HG03159 (cell line): ENCODE measurements at regions not wholly inside any gene's neighbourhood (a gene's known extent, or its start where the extent isn't known, plus 50 kb on each side); places are given as distances from the start of the nearest gene placed in this dataset.
"Not testable (repeated sequence)": the region's sequence is repeated elsewhere in the genome, so short reads cannot be mapped to it uniquely, and the experiment has no call there.

Experiments used
- ATAC-seq: cut with Tn5 transposase; IDR thresholded peaks from one replicate; pipeline ENCODE4 v1.9.1; 2021; ENCODE audit warnings: mild to moderate bottlenecking, moderate library complexity; ENCODE audit not compliant: unreplicated experiment

DNA sequence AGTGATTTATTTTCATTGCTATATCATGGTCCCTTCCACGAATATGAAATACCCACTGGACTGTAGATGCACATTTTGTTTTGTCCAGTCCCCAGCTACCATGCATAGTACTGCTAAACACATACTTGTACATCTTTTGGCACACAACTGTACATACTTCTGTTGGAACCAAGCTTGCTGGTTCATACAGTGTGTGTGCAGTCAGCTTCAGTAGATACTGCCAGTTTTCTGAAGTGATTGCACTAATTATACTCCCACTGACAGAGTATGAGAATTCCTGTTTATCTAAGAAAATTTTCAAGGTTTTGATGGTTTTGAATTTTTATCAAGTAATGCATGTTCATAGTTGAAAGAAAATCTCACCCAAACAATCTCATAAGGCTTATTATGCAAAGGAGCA is 100.7 kb upstream of the LMCD1 start:
- no peak for ATAC-seq

DNA sequence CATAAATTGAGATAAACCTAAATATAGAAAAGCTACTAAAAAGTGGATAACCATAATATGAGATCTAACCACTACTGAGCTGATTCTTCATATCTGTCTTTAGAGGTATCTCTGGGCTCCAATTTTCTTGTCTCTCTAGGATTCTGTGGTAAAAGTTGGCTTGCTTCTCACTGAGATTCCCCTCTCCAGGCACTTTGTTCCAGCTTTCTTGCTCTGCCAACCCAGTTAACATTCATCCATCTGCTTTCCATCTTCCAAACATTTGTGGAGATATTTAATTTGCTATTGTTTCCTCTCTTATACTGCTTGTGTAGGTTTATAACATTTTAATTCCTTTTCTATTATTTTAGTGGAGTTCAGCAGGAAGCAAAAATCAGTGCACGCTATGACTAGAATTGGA is 97.6 kb upstream of the LMCD1 start:
- no peak for ATAC-seq

DNA sequence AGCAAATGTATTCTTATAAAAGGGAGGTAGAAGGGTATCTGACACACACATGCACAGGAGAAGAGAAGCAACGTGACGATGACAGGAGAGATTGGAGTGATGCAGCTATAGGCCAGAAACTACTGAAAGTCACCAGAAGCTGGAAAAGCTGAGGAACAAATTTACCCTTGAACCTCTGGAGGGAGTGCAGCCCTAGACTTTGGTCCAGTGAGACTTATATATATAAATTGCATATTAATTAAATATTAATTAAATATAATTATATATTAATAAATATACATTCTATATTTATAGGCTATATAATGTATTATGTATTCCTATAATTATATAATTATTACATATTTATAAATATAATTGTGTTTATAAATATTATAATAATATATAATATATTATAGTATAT is 96.5 kb upstream of the LMCD1 start:
- no peak for ATAC-seq

DNA sequence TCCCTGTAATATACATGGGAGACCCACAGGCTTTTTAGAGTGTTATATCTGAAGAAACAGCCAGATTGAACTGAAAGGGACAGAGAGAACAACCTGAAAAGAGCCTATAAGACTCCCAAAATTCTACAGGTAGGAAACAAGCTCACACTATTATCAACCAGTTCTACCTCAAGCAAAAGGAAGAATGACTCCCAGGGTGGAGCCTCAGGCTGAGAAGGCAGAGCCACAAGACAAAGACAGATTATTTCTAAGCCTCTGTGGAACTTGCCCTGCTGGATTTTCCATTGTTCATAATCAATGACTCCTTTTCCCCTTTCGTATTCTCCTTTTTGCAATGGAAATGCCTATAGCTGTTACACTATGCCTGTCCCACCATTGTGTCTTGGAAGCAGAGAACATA is 95.1 kb upstream of the LMCD1 start:
- ATAC-seq: no peak

DNA sequence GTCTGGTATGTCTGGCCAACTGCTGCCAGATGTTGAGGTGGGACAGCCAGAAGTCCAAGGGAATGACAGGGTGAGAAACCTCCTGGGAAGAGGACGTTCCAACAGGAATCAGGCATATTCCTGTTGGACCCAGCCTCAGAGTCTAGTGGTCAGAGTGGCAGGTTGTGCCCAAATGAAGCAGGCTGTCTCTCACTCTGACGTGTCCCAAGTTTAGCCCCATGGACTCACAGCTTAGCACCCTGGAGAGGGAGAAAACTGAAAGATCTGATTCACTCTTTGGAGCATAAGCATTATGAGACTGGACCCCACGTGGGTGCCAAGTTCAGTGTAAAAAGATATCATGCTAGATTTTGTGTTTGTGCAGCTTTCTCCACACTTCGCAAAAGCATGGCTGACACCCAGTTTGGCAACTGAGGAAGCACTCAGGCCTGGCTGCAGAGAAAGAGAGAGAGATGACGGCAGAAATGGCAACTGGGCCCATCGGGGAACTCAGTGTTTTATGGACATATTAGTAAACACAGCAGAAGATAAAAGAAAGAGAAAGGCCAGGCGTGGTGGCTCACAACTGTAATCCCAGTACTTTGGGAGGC is 88.2 kb upstream of the LMCD1 start:
- ATAC-seq: no peak

DNA sequence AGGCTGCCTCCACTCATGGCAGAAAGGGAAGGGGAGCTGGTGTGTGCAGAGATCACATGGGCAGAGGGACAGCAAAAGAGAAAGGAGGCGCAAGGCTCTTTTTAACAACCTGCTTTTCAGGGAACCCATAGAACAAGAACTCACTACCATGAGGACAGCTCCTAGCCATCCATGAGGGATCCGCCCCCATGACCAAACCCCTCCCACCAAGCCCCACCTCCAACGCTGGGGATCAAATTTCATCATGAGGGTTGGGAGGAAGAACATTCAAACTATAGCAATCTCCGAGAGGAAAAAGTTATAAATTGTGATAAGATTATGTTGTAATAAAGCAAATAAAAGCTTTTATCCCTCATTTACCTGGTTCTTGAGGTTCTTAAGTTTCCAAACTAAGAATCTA is 84.7 kb upstream of the LMCD1 start:
- ATAC-seq: no peak

DNA sequence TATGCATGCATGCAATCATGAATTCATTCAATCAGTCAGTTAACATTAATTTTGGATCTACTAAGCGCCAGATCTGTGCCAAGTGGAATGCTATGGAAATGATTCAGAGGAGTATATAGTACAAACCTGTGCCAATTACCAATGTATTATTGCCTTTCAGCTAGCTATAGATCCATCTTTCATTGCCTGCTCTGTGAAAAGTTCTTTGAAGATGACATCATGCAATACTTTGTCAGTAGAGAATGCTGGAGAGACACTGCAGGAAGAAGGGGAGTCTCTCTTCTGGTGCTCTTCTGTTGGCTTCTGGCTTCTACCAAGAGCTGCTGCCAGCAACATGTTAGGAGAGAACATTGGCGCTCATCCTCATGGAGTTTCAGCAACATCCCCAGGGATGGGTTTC is 81.0 kb upstream of the LMCD1 start:
- ATAC-seq: no peak

DNA sequence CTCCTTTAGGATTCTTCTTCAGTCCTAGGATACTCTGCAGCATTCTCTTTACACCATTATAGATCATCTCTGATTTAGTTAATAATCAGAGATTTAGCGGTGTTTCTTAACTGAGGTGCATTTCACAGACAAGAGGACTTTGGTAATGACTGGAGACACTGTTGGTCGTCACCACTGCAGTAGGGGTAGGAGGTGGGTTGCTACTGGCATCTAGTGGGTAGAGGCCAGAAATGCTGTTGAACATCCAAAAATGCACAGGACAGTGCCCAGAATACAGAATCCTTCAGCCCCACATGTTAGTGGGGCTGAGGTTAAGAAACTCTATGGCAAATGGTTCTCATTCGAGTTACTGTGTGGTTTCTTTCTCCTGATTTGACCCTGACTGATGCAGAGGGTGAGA is 80.4 kb upstream of the LMCD1 start:
- no peak for ATAC-seq

DNA sequence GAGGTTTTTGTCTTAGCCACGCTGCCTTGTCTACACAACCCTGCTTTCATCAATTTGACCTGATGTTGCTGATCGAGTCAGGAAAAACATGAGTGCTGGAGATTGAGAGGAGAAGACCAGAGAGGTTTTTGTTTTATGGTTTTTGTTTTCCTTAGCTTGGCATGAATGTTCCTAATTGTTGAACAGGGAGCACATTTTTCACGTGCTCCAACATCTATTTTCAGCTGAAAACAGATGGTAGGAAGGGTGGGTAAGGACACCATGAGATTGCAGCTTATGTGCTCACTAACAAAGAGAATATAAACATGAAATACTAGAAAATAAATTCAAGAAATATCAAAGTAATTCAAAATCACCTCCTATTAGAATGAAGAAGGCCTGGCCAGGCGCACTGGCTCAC is 79.9 kb upstream of the LMCD1 start:
- ATAC-seq: no peak

DNA sequence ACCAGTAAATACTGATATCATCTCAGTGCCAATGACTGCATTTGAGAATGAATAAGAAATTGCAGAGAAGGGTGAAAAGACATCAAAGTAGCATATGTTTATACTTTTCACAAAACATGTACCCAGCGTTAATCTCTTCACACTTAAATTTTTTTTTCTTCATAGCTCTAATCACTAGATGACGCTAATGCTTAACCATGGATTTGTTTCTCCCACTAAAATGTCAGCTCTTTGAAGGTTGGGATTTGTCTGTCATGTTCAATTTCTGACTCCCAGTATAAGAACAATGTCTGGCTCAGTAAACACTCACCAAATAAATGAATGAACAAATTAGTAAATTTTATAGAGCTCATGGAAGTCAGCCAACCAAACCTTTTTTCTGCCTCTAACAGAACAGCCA is 78.3 kb upstream of the LMCD1 start:
- ATAC-seq: no peak

DNA sequence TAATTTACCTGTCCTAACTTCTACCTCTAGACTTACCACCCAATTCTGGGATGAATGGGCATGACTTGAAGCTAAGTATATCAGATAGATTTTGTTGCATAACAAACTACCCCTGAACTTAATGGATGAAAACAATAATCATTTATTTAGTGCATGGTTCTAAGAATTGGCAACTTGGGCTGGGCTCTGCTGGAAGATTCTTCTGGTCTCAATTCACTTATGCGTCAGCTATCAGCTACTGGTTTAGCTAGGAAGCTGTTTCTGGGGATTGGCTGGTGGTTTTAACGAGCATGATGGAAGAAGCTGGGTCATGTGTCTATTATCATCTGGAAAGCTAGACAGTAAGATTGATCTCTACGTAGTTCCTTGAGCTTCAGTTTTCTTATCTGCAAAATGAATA is 77.3 kb upstream of the LMCD1 start:
- ATAC-seq: no peak

DNA sequence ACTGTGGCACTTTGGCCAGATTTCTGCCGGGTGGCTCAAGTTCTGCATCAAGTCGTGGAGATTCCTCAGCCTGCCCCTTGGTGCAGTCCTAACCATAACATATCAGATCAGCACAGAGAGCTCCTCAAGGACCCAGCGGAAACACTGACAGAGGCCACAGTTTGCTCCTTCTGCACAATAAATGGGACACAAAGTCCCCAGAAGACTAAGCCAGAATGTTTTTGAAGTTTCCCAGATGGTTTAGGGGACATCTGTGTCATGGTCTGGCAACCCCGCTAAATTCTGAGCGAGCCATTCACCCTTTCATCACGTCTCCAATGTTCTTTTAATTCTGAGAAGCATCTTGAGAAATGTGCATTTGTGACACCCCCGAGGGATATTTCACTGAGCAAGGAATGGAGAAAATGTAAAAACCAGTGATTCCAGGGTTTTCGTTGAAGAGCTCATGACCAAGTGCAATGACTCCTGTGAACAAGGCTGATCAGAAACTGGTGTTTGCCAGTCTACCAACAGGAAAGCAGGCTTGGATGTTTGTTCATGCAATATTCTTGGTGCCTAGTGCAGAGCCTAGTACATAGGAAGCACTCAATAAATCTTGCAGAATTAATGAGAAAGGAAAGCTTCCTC is 64.8 kb upstream of the LMCD1 start:
- no peak for ATAC-seq

DNA sequence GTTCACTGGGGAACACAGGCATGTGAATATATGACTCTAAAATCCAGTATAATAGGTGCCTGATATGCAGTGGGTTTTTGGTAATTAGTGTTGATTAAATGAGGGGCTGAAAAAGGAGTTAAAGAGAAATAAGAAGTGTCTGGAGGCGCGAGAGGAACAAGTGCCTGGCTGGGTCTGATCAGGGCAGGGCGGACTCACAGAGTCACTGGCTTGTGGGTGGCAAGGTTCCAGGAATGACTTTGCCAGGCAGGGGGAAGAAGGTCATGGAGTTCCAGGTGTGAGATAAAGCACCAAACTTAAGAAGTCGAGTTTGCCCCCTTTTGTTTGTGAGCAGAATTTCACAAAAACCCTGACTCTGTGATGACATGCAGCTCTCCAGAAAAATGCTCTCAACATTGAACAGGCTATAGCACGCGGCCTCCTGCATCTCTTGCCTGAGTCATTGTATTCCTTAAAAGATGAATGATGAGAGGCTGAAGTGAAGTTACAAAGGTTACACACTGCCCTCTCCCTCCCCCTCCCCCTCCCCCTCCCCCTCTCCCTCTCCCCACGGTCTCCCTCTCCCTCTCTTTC is 63.0 kb upstream of the LMCD1 start:
- ATAC-seq: no peak

DNA sequence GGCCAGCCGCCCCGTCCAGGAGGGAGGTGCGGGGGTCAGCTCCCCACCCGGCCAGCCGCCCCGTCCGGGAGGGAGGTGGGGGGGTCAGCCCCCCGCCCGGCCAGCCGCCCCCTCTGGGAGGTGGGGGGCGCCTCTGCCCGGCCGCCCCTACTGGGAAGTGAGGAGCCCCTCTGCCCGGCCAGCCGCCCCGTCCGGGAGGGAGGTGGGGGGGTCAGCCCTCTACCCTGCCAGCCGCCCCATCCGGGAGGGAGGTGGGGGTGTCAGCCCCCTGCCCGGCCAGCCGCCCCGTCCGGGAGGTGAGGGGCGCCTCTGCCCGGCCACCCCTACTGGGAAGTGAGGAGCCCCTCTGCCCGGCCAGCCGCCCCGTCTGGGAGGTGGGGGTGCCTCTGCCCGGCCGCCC is 61.5 kb upstream of the LMCD1 start:
- ATAC-seq: not testable (repeated sequence)

DNA sequence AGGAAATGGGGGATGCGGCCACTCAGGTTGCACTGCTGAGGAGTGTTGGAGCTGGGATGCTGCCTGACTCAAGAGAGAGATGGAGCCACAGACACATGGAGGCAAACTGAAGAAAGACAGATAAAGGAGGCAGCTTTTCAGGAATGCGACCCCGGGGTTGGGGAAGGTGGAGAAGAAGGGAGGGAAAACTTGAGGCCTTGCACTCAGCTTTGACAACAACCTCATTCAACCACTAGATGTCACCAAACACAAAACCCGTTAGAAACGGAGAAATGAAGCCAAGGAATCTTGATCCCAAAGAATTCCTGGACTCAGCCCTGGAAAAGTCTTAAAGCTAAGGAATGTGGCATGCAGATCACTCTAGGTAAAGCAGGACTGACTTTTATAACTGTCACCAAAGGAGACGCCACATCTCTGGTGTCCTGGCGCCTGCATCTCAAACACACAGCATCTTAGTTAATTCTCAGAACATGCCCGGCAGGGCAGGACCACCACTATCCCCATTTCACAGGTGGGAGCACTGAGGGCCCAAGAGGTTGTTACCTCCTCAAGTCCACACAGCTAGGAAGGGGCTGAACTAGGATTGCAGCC is 59.6 kb upstream of the LMCD1 start:
- ATAC-seq: no peak

DNA sequence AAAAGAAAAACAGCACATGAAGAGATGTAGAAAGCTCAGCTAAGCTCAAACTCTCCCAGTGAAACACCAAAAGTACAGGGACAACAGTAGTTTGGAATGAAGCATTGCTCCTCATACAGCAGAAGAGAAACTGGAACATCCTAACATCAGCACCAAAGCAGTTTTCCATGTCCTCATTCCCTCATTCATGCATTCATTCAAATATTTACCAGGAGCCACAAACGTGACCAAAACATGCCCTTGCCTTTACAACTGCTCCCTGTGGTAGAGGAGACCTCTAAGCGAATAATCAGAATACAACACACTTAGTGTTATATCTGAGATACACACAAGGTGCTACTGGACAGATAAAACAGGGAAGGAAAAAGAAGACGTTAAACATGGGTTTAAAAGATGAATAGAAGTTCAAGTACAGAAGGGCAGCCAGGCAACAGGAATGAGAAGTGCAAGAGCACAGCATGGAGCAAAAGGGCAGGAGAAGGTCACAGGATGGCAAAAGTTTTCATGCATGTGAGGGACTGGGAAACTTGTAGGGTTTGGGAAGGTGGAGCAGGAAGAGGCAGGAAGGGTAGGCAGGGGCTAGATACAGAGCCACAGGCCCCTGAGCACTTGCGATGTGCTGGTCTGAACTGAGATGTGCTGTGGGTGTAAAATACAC is 58.5 kb upstream of the LMCD1 start:
- ATAC-seq: no peak

DNA sequence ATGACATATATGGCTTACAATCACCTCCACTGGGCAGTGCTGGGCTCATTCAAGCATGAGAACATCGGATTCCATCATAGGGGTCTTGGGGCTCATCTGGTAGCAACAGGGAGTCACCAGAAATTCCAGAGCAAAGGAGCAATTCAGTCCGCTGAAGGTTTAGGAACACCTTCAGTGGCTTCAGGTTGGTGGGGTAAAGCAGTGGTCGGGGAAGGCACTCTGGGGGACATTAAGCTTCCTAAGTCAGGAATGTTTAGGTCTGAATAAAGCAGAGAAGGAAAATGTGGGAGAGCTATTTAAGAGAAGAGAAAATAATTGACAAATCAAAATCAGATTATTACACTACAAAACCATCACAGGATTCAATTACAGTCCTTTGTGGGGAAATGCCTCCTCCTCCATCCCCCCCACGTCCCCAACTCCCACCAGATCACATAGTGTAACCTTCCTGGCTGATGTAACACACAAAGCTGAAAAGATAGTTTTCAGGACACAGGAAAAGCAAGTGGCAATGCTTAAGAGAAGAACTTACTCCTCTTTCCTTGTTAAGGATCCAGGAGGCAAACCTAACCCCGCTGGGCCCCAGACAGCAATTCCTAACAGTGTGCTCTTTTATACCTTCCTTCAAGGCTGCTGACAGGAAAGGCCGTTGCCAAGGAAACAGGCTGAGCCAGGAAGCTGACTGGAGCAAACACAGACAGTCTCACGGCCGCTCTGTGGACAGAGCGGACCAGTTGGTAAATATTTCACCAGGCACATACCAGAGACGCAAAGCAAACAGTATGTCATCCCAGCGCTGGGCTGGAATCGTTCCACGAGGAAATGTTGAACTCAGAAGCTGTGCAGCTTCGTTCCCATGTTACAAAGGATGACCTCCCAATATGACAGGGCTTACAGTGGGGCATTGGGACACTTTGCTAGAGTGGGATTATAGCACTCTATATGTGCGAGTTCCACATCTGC is 57.5 kb upstream of the LMCD1 start:
- no peak for ATAC-seq

DNA sequence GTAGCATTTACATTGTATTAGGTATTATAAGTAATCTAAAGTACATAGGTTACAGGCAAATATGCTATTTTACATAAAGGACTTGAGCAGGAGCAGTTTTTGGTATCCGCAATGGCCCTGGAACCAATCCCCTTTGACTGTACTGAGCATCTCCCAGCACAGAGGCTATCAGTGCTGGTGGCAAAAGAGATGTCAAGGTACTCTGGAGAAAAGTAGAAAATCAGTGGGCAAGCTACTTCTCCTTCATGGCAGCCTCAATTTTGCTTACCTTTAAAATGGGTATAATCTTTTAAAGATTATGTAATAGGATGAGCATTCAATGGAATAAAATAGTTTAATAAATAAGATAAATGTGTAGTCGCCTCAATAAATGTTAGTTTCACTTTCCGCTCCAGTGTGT is 56.7 kb upstream of the LMCD1 start:
- no peak for ATAC-seq

DNA sequence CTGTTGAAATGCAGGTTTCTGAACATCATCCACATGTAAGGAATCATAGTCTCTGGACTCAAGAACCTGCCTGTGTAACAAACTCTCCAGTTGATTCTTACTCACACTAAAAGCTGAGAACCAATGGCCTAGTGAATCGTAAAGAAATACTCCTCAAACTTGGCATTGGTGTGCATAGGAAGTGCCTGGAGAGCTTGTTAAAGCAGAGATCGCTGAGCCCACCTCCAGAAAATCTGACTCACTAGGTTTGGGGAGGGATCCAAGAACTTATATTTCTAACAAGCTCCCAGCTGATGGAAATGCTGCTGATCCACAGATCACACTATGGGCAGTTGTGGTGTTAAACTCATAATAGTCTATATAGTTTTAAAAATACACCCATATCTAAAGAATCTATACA is 55.8 kb upstream of the LMCD1 start:
- ATAC-seq: no peak

DNA sequence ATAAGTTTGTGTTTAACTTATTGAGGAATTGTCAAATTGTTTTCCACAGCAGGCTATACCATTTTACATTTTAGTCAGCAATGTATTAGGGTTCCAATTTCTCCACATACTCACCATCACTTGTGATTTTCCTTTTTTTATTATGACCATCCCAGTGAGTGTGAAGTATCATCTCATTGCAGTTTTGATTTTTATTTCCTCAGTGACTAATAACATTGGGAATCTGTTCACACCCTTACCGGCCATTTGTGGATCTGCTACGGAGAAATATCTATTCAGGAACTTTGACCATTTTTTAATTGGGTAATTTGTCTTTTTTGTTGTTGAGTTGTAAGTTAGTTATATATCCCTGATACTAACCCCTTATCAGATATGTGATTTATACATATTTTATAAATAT is 54.8 kb upstream of the LMCD1 start:
- no peak for ATAC-seq

DNA sequence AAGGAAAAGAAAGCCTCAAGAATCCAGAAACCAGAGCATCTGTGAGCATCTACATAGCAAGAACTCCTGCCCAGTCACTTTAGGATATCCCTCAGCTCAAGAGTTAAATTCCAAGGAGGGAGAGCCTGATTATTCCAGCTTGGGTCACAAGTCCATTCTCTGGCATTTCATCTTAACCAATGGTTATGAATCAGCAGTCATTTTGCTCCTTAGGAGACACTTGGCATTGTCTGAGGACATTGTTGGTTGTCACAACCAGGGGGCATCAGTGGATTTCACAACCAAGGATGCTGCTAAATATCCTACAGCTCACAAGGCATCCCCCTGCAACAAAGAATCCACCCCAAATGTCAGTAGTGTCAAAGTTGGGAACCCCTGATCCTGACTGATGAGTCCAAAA is 51.0 kb upstream of the LMCD1 start:
- ATAC-seq: no peak
